ENCODE measurements at regions not wholly inside any gene's neighbourhood (a gene's known extent, or its start where the extent isn't known, plus 50 kb on each side); places are given as distances from the start of the nearest gene placed in this dataset.

- H4K20me1 ChIP-seq (ENCODE audit: low read length), result no peaks in the 10 kb centered on the region
- ChIA-PET CTCF (no interaction called here), POLR2A (ENCODE audit: unreplicated experiment) (no interaction called here)
- BruUV-seq (replicated peaks), result no TSS peak
- TF ChIP-seq EZH2phosphoT487 (IDR thresholded peaks at IDR 0.05; ENCODE audit: borderline replicate concordance, low read length) (no peak), CTCF (conservative IDR thresholded peaks at IDR 0.05; ENCODE audit: low read depth, low read length) (no peak), EZH2 (IDR thresholded peaks at IDR 0.05; ENCODE audit: low read length, unreplicated experiment) (no peak)
- H3K79me2 ChIP-seq (ENCODE audit: low read length), result no peaks in the 10 kb centered on the region
- H3K9me2 ChIP-seq (replicated peaks; ENCODE audit: low read length), result no peaks in the 10 kb centered on the region
- peaks cover 42% of the 10 kb centered on the region for H3K4me1 ChIP-seq (ENCODE audit: insufficient read depth, low read length)
- intact Hi-C loops (cut with micrococcal nuclease), result no loop called here
- DNase-seq (no peak), ATAC-seq (no peak)
- H3K4me2 ChIP-seq (ENCODE audit: low read length), result no peak overlapping the region
- H3K9me3 ChIP-seq (ENCODE audit: low read length), result no peaks in the 10 kb centered on the region
- H2AFZ ChIP-seq (ENCODE audit: low read length), result no peak overlapping the region
- H3K4me3 ChIP-seq (ENCODE audit: low read length), result no peak overlapping the region
- H3K36me3 ChIP-seq (ENCODE audit: low read depth, low read length), result no peaks in the 10 kb centered on the region
- no peaks in the 10 kb centered on the region for H3F3A ChIP-seq (ENCODE audit: low read length, unreplicated experiment)
- H3K27ac ChIP-seq (ENCODE audit: low read length), result no peak overlapping the region
- no peaks in the 10 kb centered on the region for H3K27me3 ChIP-seq (ENCODE audit: low read length)
- no peak overlapping the region for H3K9ac ChIP-seq (ENCODE audit: low read length)
Measured at GRCh38 chr12:123098780-123099179, 52.1 kb downstream of the PITPNM2 start.

- Histone ChIP-seq H3K9me2 (replicated peaks; ENCODE audit: low read length) (no peaks in the 10 kb centered on the region), H3K79me2 (ENCODE audit: low read length) (no peaks in the 10 kb centered on the region), H3K36me3 (ENCODE audit: low read depth, low read length) (no peaks in the 10 kb centered on the region), H3K4me3 (ENCODE audit: low read length) (no peak overlapping the region), H3K4me1 (ENCODE audit: insufficient read depth, low read length) (peaks cover 41% of the 10 kb centered on the region), H2AFZ (ENCODE audit: low read length) (no peak overlapping the region), H3K9ac (ENCODE audit: low read length) (no peak overlapping the region), H3K27me3 (ENCODE audit: low read length) (no peaks in the 10 kb centered on the region), H3K9me3 (ENCODE audit: low read length) (no peaks in the 10 kb centered on the region), H3K27ac (ENCODE audit: low read length) (no peak overlapping the region), H3F3A (ENCODE audit: low read length, unreplicated experiment) (no peaks in the 10 kb centered on the region), H3K4me2 (ENCODE audit: low read length) (no peak overlapping the region), H4K20me1 (ENCODE audit: low read length) (no peaks in the 10 kb centered on the region)
- DNase-seq (no peak), ATAC-seq (no peak)
- POLR2A ChIA-PET (ENCODE audit: unreplicated experiment), result no interaction called here
- TF ChIP-seq CTCF (conservative IDR thresholded peaks at IDR 0.05; ENCODE audit: low read depth, low read length), result no peak
- no peak for TF ChIP-seq EZH2 (IDR thresholded peaks at IDR 0.05; ENCODE audit: low read length, unreplicated experiment)
- TF ChIP-seq EZH2phosphoT487 (IDR thresholded peaks at IDR 0.05; ENCODE audit: borderline replicate concordance, low read length), result no peak
- intact Hi-C loops (cut with micrococcal nuclease), result no loop called here
- BruUV-seq (replicated peaks), result no TSS peak
- CTCF ChIA-PET, result no interaction called here
Measured at GRCh38 chr12:123097561-123098084, 53.3 kb downstream of the PITPNM2 start.

DNA sequence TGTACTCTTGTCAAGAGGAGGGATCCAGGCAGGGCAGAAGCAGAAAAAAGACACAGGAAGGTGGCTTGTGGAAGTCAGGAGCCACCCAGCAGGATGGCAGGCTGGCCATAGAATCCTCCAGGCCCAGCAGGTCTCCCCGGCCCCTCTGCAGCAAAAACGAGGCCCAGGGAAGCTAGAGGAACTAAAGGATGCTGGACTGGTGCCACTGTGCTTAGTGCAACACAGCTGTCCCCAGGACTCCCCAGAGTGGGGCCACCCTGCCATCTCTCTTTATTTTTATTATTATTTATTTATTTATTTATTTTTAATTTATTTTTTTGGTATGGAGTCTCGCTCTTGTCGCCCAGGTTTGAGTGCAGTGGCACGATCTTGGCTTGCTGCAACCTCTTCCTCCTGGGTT is 54.1 kb downstream of the PITPNM2 start:
- POLR2A ChIA-PET (ENCODE audit: unreplicated experiment), result no interaction called here
- Histone ChIP-seq H3K9me3 (ENCODE audit: low read length) (no peaks in the 10 kb centered on the region), H3F3A (ENCODE audit: low read length, unreplicated experiment) (no peaks in the 10 kb centered on the region), H3K36me3 (ENCODE audit: low read depth, low read length) (no peaks in the 10 kb centered on the region), H3K9ac (ENCODE audit: low read length) (no peak overlapping the region), H4K20me1 (ENCODE audit: low read length) (no peaks in the 10 kb centered on the region), H3K79me2 (ENCODE audit: low read length) (no peaks in the 10 kb centered on the region), H3K9me2 (replicated peaks; ENCODE audit: low read length) (no peaks in the 10 kb centered on the region), H3K27me3 (ENCODE audit: low read length) (no peaks in the 10 kb centered on the region), H3K4me1 (ENCODE audit: insufficient read depth, low read length) (peaks cover 39% of the 10 kb centered on the region), H2AFZ (ENCODE audit: low read length) (no peak overlapping the region), H3K4me2 (ENCODE audit: low read length) (no peak overlapping the region), H3K27ac (ENCODE audit: low read length) (no peak overlapping the region), H3K4me3 (ENCODE audit: low read length) (no peak overlapping the region)
- no peak for ATAC-seq
- intact Hi-C loops (cut with micrococcal nuclease), result no loop called here
- no TSS peak for BruUV-seq (replicated peaks)
- CTCF ChIA-PET, result no interaction called here
- no peak for DNase-seq
- no peak for TF ChIP-seq EZH2 (IDR thresholded peaks at IDR 0.05; ENCODE audit: low read length, unreplicated experiment)
- no peak for TF ChIP-seq EZH2phosphoT487 (IDR thresholded peaks at IDR 0.05; ENCODE audit: borderline replicate concordance, low read length)
- no peak for TF ChIP-seq CTCF (conservative IDR thresholded peaks at IDR 0.05; ENCODE audit: low read depth, low read length)

All from PC-3 (cell line).